B cell (primary cell): ENCODE measurements at regions not wholly inside any gene's neighbourhood (a gene's known extent, or its start where the extent isn't known, plus 50 kb on each side); places are given as distances from the start of the nearest gene placed in this dataset.

ENCODE experiments used
- ATAC-seq: fragments of 200-7000 bp; cut with Tn5 transposase; one replicate; pipeline ENCODE4 v1.10.0; 2021; ENCODE audit warnings: low read depth, mild to moderate bottlenecking, moderate number of reproducible peaks, moderate library complexity
- CTCF ChIA-PET: fragments of 350-600 bp; sonication (Branson Sonifier 250); formaldehyde crosslinking; loops from one replicate; lab custom pipeline; 2021; ENCODE audit warnings: antibody characterized with exemption, inconsistent platforms; lab: Charles Lee
- POLR2A ChIA-PET: fragments of 350-600 bp; sonication (Branson Sonifier 250); formaldehyde crosslinking; loops from one replicate; lab custom pipeline; 2021; ENCODE audit warnings: antibody characterized with exemption; lab: Charles Lee
- DNase-seq: peaks from one replicate; pipeline ENCODE4 v3.0.0; 2013
- H2AFZ ChIP-seq: 2 replicates; pipeline ENCODE4 v1.6.1; 2012; ENCODE audit warnings: mild to moderate bottlenecking, low read depth, low read length; ENCODE audit not compliant: insufficient read depth, poor library complexity, severe bottlenecking
- H3K27ac ChIP-seq, 2 donors: 1 replicate in 1 of 2; 2 replicates in 1 of 2; pipeline ENCODE4 v1.5.1; 2012 to 2013; ENCODE audit warnings: low read length in 2 of 2, mild to moderate bottlenecking in 2 of 2, moderate library complexity in 1 of 2
- H3K27me3 ChIP-seq, 4 experiments: fragments of 200-600 bp in 1 of 4; sonication (generic) in 1 of 4; replicated peaks in 1 of 4; 1 replicate in 2 of 4; 2 replicates in 2 of 4; pipeline versions ENCODE4 v1.6.1 to v1.7.0; 2013 to 2016; ENCODE audit warnings: low read length in 3 of 4, mild to moderate bottlenecking in 2 of 4, mixed read lengths in 1 of 4, moderate library complexity in 1 of 4; ENCODE audit not compliant: insufficient read depth in 4 of 4, control insufficient read depth in 3 of 4; ENCODE audit errors: control extremely low read depth in 1 of 4
- H3K36me3 ChIP-seq, 2 experiments: replicated peaks in 1 of 2; 1 replicate in 1 of 2; 2 replicates in 1 of 2; pipeline versions ENCODE4 v1.6.1 to v1.7.1; 2013; ENCODE audit warnings: low read length in 1 of 2; ENCODE audit not compliant: insufficient read depth in 2 of 2, control insufficient read depth in 1 of 2; ENCODE audit errors: control extremely low read depth in 1 of 2, extremely low read depth in 1 of 2
- H3K4me1 ChIP-seq, 2 donors: fragments of 200-600 bp in 1 of 2; sonication (generic) in 1 of 2; 1 replicate in 1 of 2; 2 replicates in 1 of 2; pipeline versions ENCODE4 v1.5.1 to v1.6.1; 2013 to 2017; ENCODE audit warnings: low read length in 2 of 2; ENCODE audit not compliant: control insufficient read depth in 2 of 2, insufficient read depth in 2 of 2
- H3K4me2 ChIP-seq: replicated peaks from 2 replicates; pipeline ENCODE3; 2012; ENCODE audit warnings: mild to moderate bottlenecking, low read depth, low read length; ENCODE audit not compliant: poor library complexity, severe bottlenecking
- H3K4me3 ChIP-seq, 5 experiments: fragments of 200-600 bp in 1 of 5; sonication (generic) in 1 of 5; 1 replicate in 3 of 5; 2 replicates in 2 of 5; pipeline versions ENCODE4 v1.5.1 to v1.7.0; 2011 to 2016; ENCODE audit warnings: low read length in 4 of 5, mild to moderate bottlenecking in 4 of 5, low read depth in 2 of 5, control low read depth in 1 of 5, moderate library complexity in 1 of 5; ENCODE audit not compliant: insufficient read depth in 1 of 5; ENCODE audit errors: control extremely low read depth in 1 of 5, extremely low read depth in 1 of 5
- H3K79me2 ChIP-seq: fragments of 200-600 bp; sonication (generic); one replicate; pipeline ENCODE4 v1.6.0; 2016; ENCODE audit warnings: low read length; ENCODE audit not compliant: control insufficient read depth, insufficient read depth
- H3K9ac ChIP-seq: fragments of 200-600 bp; sonication (generic); 2 replicates; pipeline ENCODE4 v1.6.1; 2017; ENCODE audit warnings: mild to moderate bottlenecking, low read length, moderate library complexity
- H3K9me3 ChIP-seq, 3 donors: one replicate each; pipeline versions ENCODE4 v1.6.1 to v1.7.1; 2013; ENCODE audit warnings: low read length in 2 of 3; ENCODE audit not compliant: control insufficient read depth in 2 of 3, insufficient read depth in 1 of 3; ENCODE audit errors: control extremely low read depth in 1 of 3
- H4K20me1 ChIP-seq: 2 replicates; pipeline ENCODE4 v1.6.0; 2012; ENCODE audit warnings: mild to moderate bottlenecking, low read length; ENCODE audit not compliant: insufficient read depth, control insufficient read depth, poor library complexity, severe bottlenecking
- H3K27ac Mint-ChIP-seq: one replicate; pipeline ENCODE4 v1.8.0; 2021; ENCODE audit warnings: mixed read lengths
- H3K27me3 Mint-ChIP-seq: one replicate; pipeline ENCODE4 v1.8.0; 2021; ENCODE audit warnings: mixed read lengths
- H3K4me1 Mint-ChIP-seq: one replicate; pipeline ENCODE4 v1.8.0; 2021; ENCODE audit warnings: mixed read lengths
- H3K4me3 Mint-ChIP-seq: one replicate; pipeline ENCODE4 v1.8.0; 2021; ENCODE audit warnings: mixed read lengths
- H3K9me3 Mint-ChIP-seq: one replicate; pipeline ENCODE4 v1.8.0; 2022; ENCODE audit warnings: mixed read lengths; ENCODE audit not compliant: insufficient read depth
- EZH2 ChIP-seq: IDR thresholded peaks from 2 replicates; pipeline ENCODE4 v1.6.1; 2012; ENCODE audit warnings: borderline replicate concordance, low read depth, mild to moderate bottlenecking, moderate library complexity, low read length; ENCODE audit not compliant: insufficient read depth, poor library complexity, severe bottlenecking
- WGBS: methylation state at CpG from one replicate; pipeline ENCODE4 v1.1.5; 2013; ENCODE audit warnings: missing lambda C conversion rate; ENCODE audit not compliant: insufficient coverage; 5-methylcytosine and 5-hydroxymethylcytosine counted together
- intact Hi-C: fragments of 100-400 bp; cut with micrococcal nuclease; formaldehyde crosslinking; loops from one replicate; pipeline ENCODE4 v1.10.0; 2022
- TF ChIP-seq, protein P1 (sequence below): fragments of 200-600 bp; IDR thresholded peaks from one replicate; pipeline ENCODE4 v1.8.0; 2022; ENCODE audit warnings: antibody characterized with exemption, mild to moderate bottlenecking

DNA sequence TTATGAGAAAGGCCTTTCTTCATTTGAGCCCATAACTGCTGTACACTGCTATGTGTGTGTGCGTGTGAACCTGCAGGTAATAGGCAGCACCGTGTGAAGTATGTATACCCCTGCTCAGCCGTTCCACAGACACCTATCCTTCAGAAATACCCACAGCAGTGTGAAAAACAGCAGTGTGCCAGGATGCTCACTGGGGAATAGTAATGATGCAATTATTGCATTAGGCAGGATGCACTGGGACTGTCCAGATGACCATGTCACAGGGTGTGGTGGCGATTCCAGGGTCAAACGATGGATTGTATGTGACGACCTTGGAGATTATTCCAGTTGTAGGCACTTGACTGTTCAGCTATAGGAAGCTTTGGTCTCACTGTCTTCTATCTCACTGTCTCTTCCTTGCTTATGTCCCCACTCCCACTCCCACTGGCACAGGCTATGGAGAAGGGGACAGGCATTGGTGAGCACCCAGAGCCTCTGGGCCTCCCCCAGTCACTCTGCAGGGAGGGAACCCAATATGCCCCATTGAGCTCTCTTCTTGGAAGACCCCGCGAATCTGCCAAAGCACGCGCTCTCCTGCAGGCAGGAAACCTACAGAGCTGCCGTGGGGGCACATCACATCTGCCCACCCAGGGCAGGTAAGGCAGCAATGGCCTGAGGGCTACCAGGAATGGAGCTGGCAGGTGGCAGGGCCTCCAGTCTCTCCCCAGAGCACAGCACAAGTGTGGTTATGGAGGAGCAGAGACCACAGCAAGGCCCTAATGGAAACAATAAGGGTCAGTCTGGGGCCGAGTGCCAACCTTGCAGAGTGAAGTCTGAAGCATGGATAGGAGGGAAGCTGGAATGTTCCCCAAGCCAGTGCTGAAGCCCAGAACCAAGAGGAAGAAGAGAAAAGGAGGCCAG is 518.9 kb upstream of the RAB6C start:
- ChIA-PET CTCF (no interaction called here), POLR2A (no interaction called here)
- no peaks in the 10 kb centered on the region for H3K4me1 Mint-ChIP-seq
- no peaks in the 10 kb centered on the region for H3K9me3 Mint-ChIP-seq
- intact Hi-C loops: no loop called here
- no peaks in the 10 kb centered on the region for H3K36me3 ChIP-seq
- TF ChIP-seq, protein P1, sequence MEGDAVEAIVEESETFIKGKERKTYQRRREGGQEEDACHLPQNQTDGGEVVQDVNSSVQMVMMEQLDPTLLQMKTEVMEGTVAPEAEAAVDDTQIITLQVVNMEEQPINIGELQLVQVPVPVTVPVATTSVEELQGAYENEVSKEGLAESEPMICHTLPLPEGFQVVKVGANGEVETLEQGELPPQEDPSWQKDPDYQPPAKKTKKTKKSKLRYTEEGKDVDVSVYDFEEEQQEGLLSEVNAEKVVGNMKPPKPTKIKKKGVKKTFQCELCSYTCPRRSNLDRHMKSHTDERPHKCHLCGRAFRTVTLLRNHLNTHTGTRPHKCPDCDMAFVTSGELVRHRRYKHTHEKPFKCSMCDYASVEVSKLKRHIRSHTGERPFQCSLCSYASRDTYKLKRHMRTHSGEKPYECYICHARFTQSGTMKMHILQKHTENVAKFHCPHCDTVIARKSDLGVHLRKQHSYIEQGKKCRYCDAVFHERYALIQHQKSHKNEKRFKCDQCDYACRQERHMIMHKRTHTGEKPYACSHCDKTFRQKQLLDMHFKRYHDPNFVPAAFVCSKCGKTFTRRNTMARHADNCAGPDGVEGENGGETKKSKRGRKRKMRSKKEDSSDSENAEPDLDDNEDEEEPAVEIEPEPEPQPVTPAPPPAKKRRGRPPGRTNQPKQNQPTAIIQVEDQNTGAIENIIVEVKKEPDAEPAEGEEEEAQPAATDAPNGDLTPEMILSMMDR: no peak
- TF ChIP-seq EZH2: no peak
- no peaks in the 10 kb centered on the region for H4K20me1 ChIP-seq
- ATAC-seq: no peak
- H3K4me3 ChIP-seq: no peak overlapping the region
- H3K4me1 ChIP-seq: no peaks in the 10 kb centered on the region
- peaks cover 0 to 12% (median 0%) of the 10 kb centered on the region in 3 donors for H3K9me3 ChIP-seq
- no peak overlapping the region for H3K4me2 ChIP-seq
- no peak overlapping the region for H3K27ac Mint-ChIP-seq
- 81% methylated on average over 6 of the region's 12 CpGs for WGBS
- H3K27ac ChIP-seq: no peak overlapping the region
- DNase-seq: no peak
- H3K4me3 Mint-ChIP-seq: no peak overlapping the region
- no peaks in the 10 kb centered on the region for H3K79me2 ChIP-seq
- H3K9ac ChIP-seq: no peak overlapping the region
- H2AFZ ChIP-seq: no peak overlapping the region
- H3K27me3 ChIP-seq: no peaks in the 10 kb centered on the region
- no peaks in the 10 kb centered on the region for H3K27me3 Mint-ChIP-seq

DNA sequence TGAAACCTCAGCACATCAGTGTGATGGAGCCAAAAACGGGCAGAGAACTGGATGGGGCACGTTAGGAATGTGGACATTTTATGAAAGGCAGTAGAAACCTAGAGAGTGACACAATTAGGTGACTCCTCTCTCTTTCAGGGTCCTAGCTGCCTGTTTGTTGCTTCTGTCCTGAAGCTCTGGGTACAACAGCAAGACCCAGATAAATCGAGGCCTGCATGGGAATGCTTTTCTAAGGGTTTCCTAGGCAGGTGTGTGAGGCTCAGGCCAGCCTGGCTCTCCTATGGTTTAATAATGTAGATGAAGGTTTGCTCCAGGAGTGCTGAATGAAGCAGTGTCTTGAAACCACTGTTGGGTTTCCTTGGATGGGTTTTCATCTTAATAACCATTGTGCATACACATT is 517.1 kb upstream of the RAB6C start:
- Mint-ChIP-seq H3K4me1 (no peaks in the 10 kb centered on the region), H3K9me3 (no peaks in the 10 kb centered on the region), H3K4me3 (no peak overlapping the region), H3K27ac (no peak overlapping the region), H3K27me3 (no peaks in the 10 kb centered on the region)
- Histone ChIP-seq H3K4me1 (no peaks in the 10 kb centered on the region), H3K27ac (no peak overlapping the region), H3K9me3 (peaks cover 0 to 12% (median 0%) of the 10 kb centered on the region in 3 donors), H3K4me3 (no peak overlapping the region), H2AFZ (no peak overlapping the region), H3K9ac (no peak overlapping the region), H3K4me2 (no peak overlapping the region), H4K20me1 (no peaks in the 10 kb centered on the region), H3K27me3 (no peaks in the 10 kb centered on the region), H3K36me3 (no peaks in the 10 kb centered on the region), H3K79me2 (no peaks in the 10 kb centered on the region)
- no peak for ATAC-seq
- no peak for DNase-seq
- WGBS: 62% methylated on average over 3 of the region's 3 CpGs
- intact Hi-C loops: no loop called here
- POLR2A ChIA-PET: no interaction called here
- TF ChIP-seq EZH2: no peak
- TF ChIP-seq, protein P1: no peak
- CTCF ChIA-PET: no interaction called here
